Esophagus muscularis mucosa (tissue), 4 donors: ENCODE measurements at regions not wholly inside any gene's neighbourhood (a gene's known extent, or its start where the extent isn't known, plus 50 kb on each side); places are given as distances from the start of the nearest gene placed in this dataset.

Experiments
- DNase-seq: peaks from one replicate; pipeline ENCODE4 v3.0.0-alpha.2; 2017; ENCODE audit errors: extremely low spot score
- H3K27ac ChIP-seq, 4 donors: fragments of 200-600 bp; sonication (generic); replicated peaks in 1 of 4; 1 replicate in 3 of 4; 2 replicates in 1 of 4; pipeline ENCODE4 v1.5.1; 2016 to 2019; ENCODE audit warnings: mild to moderate bottlenecking in 1 of 4
- H3K27me3 ChIP-seq, 4 donors: fragments of 200-600 bp; sonication (generic); one replicate each; pipeline versions ENCODE4 v1.5.1 to v1.6.0; 2016 to 2019
- H3K36me3 ChIP-seq, 4 donors: fragments of 200-600 bp; sonication (generic); one replicate each; pipeline ENCODE4 v1.5.1; 2016 to 2019
- H3K4me1 ChIP-seq, 4 donors: fragments of 200-600 bp; sonication (generic); one replicate each; pipeline ENCODE4 v1.5.1; 2016 to 2019
- H3K4me3 ChIP-seq, 4 donors: fragments of 200-600 bp; sonication (generic); 1 replicate in 2 of 4; 2 replicates in 2 of 4; pipeline ENCODE4 v1.5.1; 2016 to 2019; ENCODE audit warnings: mild to moderate bottlenecking in 4 of 4, moderate library complexity in 1 of 4
- H3K9me3 ChIP-seq, 4 donors: fragments of 200-600 bp; sonication (generic); 1 replicate in 3 of 4; 2 replicates in 1 of 4; pipeline ENCODE4 v1.5.1; 2016 to 2019
- EP300 ChIP-seq: sonication (generic); formaldehyde crosslinking; IDR thresholded peaks from one replicate; pipeline ENCODE4 v1.6.1; 2017; ENCODE audit warnings: antibody characterized with exemption
- POLR2A ChIP-seq: fragments of 450-650 bp; IDR thresholded peaks from one replicate; pipeline ENCODE4 v1.6.1; 2017; ENCODE audit warnings: antibody characterized with exemption, moderate library complexity, mild to moderate bottlenecking, low read depth
- POLR2AphosphoS5 ChIP-seq, 2 donors: sonication (generic); formaldehyde crosslinking; IDR thresholded peaks; one replicate each; pipeline ENCODE4 v1.6.1; 2017; ENCODE audit warnings: antibody characterized with exemption in 2 of 2
- WGBS: methylation state at CpG from one replicate; pipeline ENCODE4 v1.1.5; 2018; 5-methylcytosine and 5-hydroxymethylcytosine counted together
- intact Hi-C: fragments of 100-400 bp; cut with DNase I; formaldehyde crosslinking; loops from one replicate; pipeline ENCODE4 v1.15.1; 2023
- TF ChIP-seq, protein P1 (sequence below), 3 experiments: fragments of 200-600 bp in 2 of 3; fragments of 450-650 bp in 1 of 3; sonication (generic) in 2 of 3; IDR thresholded peaks; one replicate each; pipeline ENCODE4 v1.5.1; 2017 to 2019; ENCODE audit warnings: antibody characterized with exemption in 3 of 3, mild to moderate bottlenecking in 2 of 3, moderate library complexity in 1 of 3

- no peak for TF ChIP-seq POLR2A
- TF ChIP-seq, protein P1, sequence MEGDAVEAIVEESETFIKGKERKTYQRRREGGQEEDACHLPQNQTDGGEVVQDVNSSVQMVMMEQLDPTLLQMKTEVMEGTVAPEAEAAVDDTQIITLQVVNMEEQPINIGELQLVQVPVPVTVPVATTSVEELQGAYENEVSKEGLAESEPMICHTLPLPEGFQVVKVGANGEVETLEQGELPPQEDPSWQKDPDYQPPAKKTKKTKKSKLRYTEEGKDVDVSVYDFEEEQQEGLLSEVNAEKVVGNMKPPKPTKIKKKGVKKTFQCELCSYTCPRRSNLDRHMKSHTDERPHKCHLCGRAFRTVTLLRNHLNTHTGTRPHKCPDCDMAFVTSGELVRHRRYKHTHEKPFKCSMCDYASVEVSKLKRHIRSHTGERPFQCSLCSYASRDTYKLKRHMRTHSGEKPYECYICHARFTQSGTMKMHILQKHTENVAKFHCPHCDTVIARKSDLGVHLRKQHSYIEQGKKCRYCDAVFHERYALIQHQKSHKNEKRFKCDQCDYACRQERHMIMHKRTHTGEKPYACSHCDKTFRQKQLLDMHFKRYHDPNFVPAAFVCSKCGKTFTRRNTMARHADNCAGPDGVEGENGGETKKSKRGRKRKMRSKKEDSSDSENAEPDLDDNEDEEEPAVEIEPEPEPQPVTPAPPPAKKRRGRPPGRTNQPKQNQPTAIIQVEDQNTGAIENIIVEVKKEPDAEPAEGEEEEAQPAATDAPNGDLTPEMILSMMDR (IDR thresholded peaks at IDR 0.05) = no peak
- TF ChIP-seq POLR2AphosphoS5 (IDR thresholded peaks at IDR 0.05) = no peak
- TF ChIP-seq EP300 = no peak
- Histone ChIP-seq H3K27ac (no peak overlapping the region), H3K36me3 (no peaks in the 10 kb centered on the region), H3K9me3 (peaks cover 0 to 8% (median 5%) of the 10 kb centered on the region in 4 donors), H3K27me3 (peaks cover 0 to 21% (median 0%) of the 10 kb centered on the region in 4 donors), H3K4me3 (no peak overlapping the region), H3K4me1 (no peaks in the 10 kb centered on the region)
- intact Hi-C loops = no loop called here
- DNase-seq = no peak
- 95% methylated on average over 6 of the region's 11 CpGs for WGBS
Observed at GRCh38 chr10:128326851-128327250, 200.6 kb upstream of the MKI67 start.

DNA sequence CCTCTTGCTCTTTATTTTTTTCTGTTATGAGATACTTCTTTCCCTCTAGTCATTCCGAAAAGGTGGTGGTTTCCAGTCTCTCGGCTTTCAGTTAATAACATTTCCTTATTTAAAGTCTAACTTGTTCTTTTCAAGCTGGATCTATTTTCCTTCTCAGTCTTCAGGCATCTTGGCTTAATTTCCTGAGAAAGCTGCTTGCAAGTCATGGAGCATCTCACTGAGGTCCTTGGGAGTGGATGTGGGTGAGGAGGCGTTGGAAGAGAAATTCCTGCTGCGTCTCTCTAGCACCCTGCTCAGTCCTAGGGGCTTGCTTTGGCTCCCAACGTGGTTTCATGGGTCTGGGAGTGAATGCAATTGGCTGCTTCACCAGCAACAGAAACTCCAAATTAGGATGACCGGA, 210.2 kb upstream of the MKI67 start:
- DNase-seq = no peak
- H3K4me3 ChIP-seq = no peak overlapping the region
- 77% methylated on average over 6 of the region's 6 CpGs for WGBS
- H3K36me3 ChIP-seq = no peaks in the 10 kb centered on the region
- no peaks in the 10 kb centered on the region for H3K4me1 ChIP-seq
- TF ChIP-seq EP300 = no peak
- TF ChIP-seq POLR2AphosphoS5 (IDR thresholded peaks at IDR 0.05) = no peak
- TF ChIP-seq, protein P1 (IDR thresholded peaks at IDR 0.05) = no peak
- TF ChIP-seq POLR2A = no peak
- intact Hi-C loops = no loop called here
- no peak overlapping the region for H3K27ac ChIP-seq
- no peaks in the 10 kb centered on the region for H3K9me3 ChIP-seq
- no peaks in the 10 kb centered on the region for H3K27me3 ChIP-seq

DNA sequence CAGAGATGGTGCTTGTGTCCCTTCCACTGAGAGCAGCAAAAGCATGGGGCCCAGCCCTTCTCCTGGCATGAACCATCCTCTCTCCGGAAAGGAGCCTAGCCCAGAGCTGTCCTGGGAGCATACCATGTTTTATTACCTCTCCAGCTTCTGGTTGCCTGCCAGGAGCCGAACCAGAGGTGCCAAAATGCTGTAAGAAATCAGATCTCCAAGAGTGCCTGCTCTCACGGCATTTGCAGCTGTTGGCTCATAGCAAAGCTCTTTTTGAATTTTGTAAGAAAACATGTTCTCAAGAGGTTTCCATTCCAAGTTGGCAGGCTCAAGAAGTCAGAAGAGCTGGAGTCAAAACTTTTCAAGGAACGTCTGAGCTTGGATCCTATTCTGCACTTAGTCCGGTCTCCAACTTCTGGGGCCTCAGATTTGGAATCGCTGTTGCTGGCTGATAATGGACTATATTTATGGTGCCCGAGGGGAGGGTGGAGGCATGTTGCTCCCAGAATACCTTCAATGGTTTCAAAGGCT, 211.7 kb upstream of the MKI67 start:
- no peaks in the 10 kb centered on the region for H3K36me3 ChIP-seq
- no peak overlapping the region for H3K4me3 ChIP-seq
- H3K27ac ChIP-seq = no peak overlapping the region
- DNase-seq = no peak
- intact Hi-C loops = no loop called here
- 57% methylated on average over 6 of the region's 7 CpGs for WGBS
- no peaks in the 10 kb centered on the region for H3K27me3 ChIP-seq
- H3K9me3 ChIP-seq = no peaks in the 10 kb centered on the region
- H3K4me1 ChIP-seq = no peaks in the 10 kb centered on the region
- TF ChIP-seq, protein P1 (IDR thresholded peaks at IDR 0.05) = no peak
- TF ChIP-seq POLR2A = no peak
- no peak for TF ChIP-seq EP300
- TF ChIP-seq POLR2AphosphoS5 (IDR thresholded peaks at IDR 0.05) = no peak

DNA sequence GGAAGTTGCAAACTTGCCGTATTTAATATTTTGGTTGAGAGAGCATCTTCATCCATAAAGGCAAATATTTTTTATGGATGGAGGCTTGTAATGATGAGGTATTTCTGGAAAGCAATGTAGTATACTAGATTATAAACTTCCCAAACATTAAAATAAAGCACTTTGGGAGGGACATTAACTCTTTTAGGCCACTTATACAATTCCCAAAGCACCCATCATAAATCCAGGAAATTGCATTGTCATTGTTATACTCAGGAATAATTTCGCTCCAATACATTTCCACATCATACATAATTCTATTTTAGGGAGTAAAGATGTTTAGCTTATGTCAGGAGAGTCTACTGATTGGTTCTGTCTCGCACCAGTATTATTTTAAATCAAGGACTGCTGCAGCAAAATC, 212.7 kb upstream of the MKI67 start:
- Histone ChIP-seq H3K36me3 (no peaks in the 10 kb centered on the region), H3K4me3 (no peak overlapping the region), H3K27me3 (no peaks in the 10 kb centered on the region), H3K4me1 (no peaks in the 10 kb centered on the region), H3K9me3 (no peaks in the 10 kb centered on the region), H3K27ac (no peak overlapping the region)
- no peak for TF ChIP-seq POLR2AphosphoS5 (IDR thresholded peaks at IDR 0.05)
- TF ChIP-seq EP300 = no peak
- TF ChIP-seq, protein P1 (IDR thresholded peaks at IDR 0.05) = no peak
- TF ChIP-seq POLR2A = no peak
- DNase-seq = no peak
- 69% methylated on average over 3 of the region's 3 CpGs for WGBS
- intact Hi-C loops = no loop called here

DNA sequence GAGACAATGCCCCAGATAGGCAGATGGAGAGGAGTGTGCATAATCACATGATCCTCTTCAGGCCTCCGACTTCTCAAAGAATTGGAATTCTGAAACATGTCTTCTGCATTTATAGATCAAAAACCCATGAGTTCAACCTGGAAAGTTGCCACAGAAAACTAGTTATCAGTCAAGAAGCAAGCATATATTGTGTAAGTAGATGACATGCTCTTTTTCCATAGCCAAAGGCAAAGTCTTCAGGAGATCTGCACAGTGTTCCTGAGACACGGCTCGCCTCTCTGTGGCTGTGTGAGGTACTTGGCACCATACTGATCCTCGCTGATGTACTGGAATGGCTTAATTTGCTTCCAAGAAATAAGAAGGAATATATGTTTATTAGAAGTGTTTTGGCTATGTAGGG, 213.5 kb upstream of the MKI67 start:
- WGBS = 70% methylated on average over 4 of the region's 4 CpGs
- Histone ChIP-seq H3K36me3 (no peaks in the 10 kb centered on the region), H3K27me3 (no peaks in the 10 kb centered on the region), H3K27ac (no peak overlapping the region), H3K4me3 (no peak overlapping the region), H3K9me3 (no peaks in the 10 kb centered on the region), H3K4me1 (no peaks in the 10 kb centered on the region)
- DNase-seq = no peak
- intact Hi-C loops = no loop called here
- TF ChIP-seq, protein P1 (IDR thresholded peaks at IDR 0.05) = no peak
- no peak for TF ChIP-seq POLR2A
- no peak for TF ChIP-seq EP300
- TF ChIP-seq POLR2AphosphoS5 (IDR thresholded peaks at IDR 0.05) = no peak
